OCI-LY7 (cell line): ENCODE measurements at regions not wholly inside any gene's neighbourhood (a gene's known extent, or its start where the extent isn't known, plus 50 kb on each side); places are given as distances from the start of the nearest gene placed in this dataset.

Experiments
- BruUV-seq: library from RNA; stranded (reverse); fragments of 400-500 nt; replicated peaks from 2 replicates; lab custom pipeline; 2021; lab: Mats Ljungman, UMichigan
- CTCF ChIA-PET: fragments of 300-600 bp; sonication (Branson Sonifier 250); formaldehyde crosslinking; loops from one replicate; lab custom pipeline; 2022; ENCODE audit warnings: antibody characterized with exemption; ENCODE audit not compliant: unreplicated experiment; lab: Charles Lee
- POLR2A ChIA-PET: fragments of 300-600 bp; sonication (Branson Sonifier 250); formaldehyde crosslinking; loops from one replicate; lab custom pipeline; 2022; ENCODE audit warnings: antibody characterized with exemption; lab: Charles Lee
- DNase-seq: peaks from one replicate; pipeline ENCODE4 v3.0.0-alpha.2; 2015; ENCODE audit warnings: low spot score
- H2AFZ ChIP-seq: fragments of 200-600 bp; sonication (generic), shearing (Covaris generic); 2 replicates; pipeline ENCODE4 v1.6.1; 2014; ENCODE audit warnings: mild to moderate bottlenecking, antibody characterized with exemption, low read length, moderate library complexity
- H3K27ac ChIP-seq: fragments of 200-600 bp; sonication (generic); 2 replicates; pipeline ENCODE4 v1.5.1; 2014; ENCODE audit warnings: mixed run types, low read depth, mild to moderate bottlenecking, moderate library complexity, low read length, inconsistent platforms; ENCODE audit not compliant: poor library complexity, severe bottlenecking
- H3K36me3 ChIP-seq: fragments of 200-600 bp; sonication (generic); 2 replicates; pipeline ENCODE4 v1.6.1; 2014; ENCODE audit warnings: mild to moderate bottlenecking, antibody characterized with exemption, low read length, moderate library complexity, mixed read lengths; ENCODE audit not compliant: insufficient read depth
- H3K4me1 ChIP-seq: fragments of 200-600 bp; sonication (generic); 2 replicates; pipeline ENCODE4 v1.5.1; 2014; ENCODE audit warnings: mild to moderate bottlenecking, low read length; ENCODE audit not compliant: insufficient read depth, poor library complexity, severe bottlenecking
- H3K4me2 ChIP-seq: fragments of 200-600 bp; sonication (generic); 2 replicates; pipeline ENCODE4 v1.6.1; 2014; ENCODE audit warnings: mild to moderate bottlenecking, low read length
- H3K4me3 ChIP-seq: fragments of 200-600 bp; sonication (generic); 2 replicates; pipeline ENCODE4 v1.5.1; 2014; ENCODE audit warnings: mild to moderate bottlenecking, low read depth, low read length; ENCODE audit not compliant: poor library complexity, severe bottlenecking
- H3K79me2 ChIP-seq: fragments of 200-600 bp; sonication (generic); 2 replicates; pipeline ENCODE4 v1.6.1; 2016; ENCODE audit warnings: low read depth, mild to moderate bottlenecking, low read length, moderate library complexity, mixed read lengths; ENCODE audit not compliant: insufficient read depth
- H3K9me2 ChIP-seq: fragments of 200-600 bp; sonication (generic); 2 replicates; pipeline ENCODE4 v1.6.1; 2016; ENCODE audit warnings: mild to moderate bottlenecking, low read length, mixed read lengths; ENCODE audit not compliant: insufficient read depth
- H3K9me3 ChIP-seq: fragments of 200-600 bp; sonication (generic); 2 replicates; pipeline ENCODE4 v1.6.1; 2014; ENCODE audit warnings: mild to moderate bottlenecking, mixed run types, low read length, mixed read lengths
- H4K20me1 ChIP-seq: fragments of 200-600 bp; sonication (generic); 2 replicates; pipeline ENCODE4 v1.6.1; 2014; ENCODE audit warnings: mild to moderate bottlenecking, antibody characterized with exemption, low read length, moderate library complexity, mixed read lengths; ENCODE audit not compliant: insufficient read depth
- EZH2phosphoT487 ChIP-seq: fragments of 200-600 bp; sonication (generic); IDR thresholded peaks from 2 replicates; pipeline ENCODE4 v1.6.1; 2018; ENCODE audit warnings: low read depth, borderline replicate concordance, mild to moderate bottlenecking, mixed run types, antibody characterized with exemption, low read length, moderate library complexity, mixed read lengths
- intact Hi-C: fragments of 100-400 bp; cut with micrococcal nuclease; formaldehyde crosslinking; loops from one replicate; pipeline ENCODE4 v1.10.0; 2022; ENCODE audit not compliant: unreplicated experiment
- TF ChIP-seq, protein P1 (sequence below): fragments of 200-600 bp; sonication (generic); conservative IDR thresholded peaks from 2 replicates; pipeline ENCODE4 v1.5.1; 2014; ENCODE audit warnings: mild to moderate bottlenecking, antibody characterized with exemption, low read length, moderate library complexity, mixed read lengths

DNA sequence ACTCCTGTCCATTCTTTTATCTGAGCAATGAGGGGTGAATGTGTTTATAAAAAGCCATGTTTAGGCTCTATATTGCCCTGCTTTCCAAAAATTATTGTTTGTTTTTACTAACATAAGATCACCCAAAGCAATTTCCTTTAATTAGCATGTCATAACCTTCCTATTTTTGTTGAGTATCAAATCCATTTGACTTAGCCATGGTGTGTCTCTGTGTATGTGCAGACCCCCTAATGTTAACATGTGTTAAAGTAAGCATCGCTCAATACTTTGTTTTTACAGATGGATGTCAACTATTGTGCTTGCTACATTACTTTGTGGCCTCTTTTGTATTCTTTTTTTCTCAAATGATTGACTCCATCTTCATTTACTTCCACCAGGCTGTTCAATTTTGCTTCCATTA is 585.4 kb downstream of the USP25 start:
- no peaks in the 10 kb centered on the region for H3K79me2 ChIP-seq
- H3K4me2 ChIP-seq, result no peak overlapping the region
- CTCF ChIA-PET, result no interaction called here
- H3K36me3 ChIP-seq, result no peaks in the 10 kb centered on the region
- no peaks in the 10 kb centered on the region for H3K9me2 ChIP-seq
- no TSS peak for BruUV-seq
- DNase-seq, result no peak
- TF ChIP-seq, protein P1, sequence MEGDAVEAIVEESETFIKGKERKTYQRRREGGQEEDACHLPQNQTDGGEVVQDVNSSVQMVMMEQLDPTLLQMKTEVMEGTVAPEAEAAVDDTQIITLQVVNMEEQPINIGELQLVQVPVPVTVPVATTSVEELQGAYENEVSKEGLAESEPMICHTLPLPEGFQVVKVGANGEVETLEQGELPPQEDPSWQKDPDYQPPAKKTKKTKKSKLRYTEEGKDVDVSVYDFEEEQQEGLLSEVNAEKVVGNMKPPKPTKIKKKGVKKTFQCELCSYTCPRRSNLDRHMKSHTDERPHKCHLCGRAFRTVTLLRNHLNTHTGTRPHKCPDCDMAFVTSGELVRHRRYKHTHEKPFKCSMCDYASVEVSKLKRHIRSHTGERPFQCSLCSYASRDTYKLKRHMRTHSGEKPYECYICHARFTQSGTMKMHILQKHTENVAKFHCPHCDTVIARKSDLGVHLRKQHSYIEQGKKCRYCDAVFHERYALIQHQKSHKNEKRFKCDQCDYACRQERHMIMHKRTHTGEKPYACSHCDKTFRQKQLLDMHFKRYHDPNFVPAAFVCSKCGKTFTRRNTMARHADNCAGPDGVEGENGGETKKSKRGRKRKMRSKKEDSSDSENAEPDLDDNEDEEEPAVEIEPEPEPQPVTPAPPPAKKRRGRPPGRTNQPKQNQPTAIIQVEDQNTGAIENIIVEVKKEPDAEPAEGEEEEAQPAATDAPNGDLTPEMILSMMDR, result no peak
- TF ChIP-seq EZH2phosphoT487, result no peak
- no peak overlapping the region for H2AFZ ChIP-seq
- POLR2A ChIA-PET, result no interaction called here
- H3K4me1 ChIP-seq, result no peaks in the 10 kb centered on the region
- H3K9me3 ChIP-seq, result no peaks in the 10 kb centered on the region
- H4K20me1 ChIP-seq, result no peaks in the 10 kb centered on the region
- no peak overlapping the region for H3K4me3 ChIP-seq
- no peak overlapping the region for H3K27ac ChIP-seq
- intact Hi-C loops, result no loop called here

DNA sequence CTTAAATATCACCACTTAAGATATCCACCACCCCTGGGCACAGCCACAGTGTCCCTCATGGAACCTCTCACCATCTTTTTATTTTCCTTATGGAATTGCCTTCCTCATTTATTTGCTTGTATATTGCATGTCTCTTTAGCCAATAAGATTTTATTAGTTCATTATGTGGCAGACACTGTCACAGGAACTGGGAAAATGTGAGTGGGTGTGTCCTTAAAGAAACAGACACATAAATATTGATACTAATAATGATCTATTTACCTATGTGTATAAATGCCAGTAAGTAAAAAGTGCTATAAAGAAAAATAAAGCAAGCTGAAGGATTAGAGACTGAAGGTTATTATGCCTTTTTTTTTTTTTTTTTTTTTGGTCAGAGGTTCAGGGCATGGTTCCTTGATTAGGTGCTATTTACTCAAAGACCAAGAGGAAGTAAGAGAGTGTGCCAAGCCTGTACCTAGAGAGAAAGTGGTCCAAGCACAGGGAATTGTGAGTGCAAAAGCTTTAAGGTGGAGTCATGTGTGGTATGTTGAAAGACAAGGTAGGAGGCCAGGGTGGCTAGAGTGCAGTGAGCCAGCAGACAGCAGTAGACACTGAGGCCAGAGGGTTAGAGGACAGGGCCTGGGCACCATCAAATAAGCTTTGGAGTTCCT is 589.0 kb downstream of the USP25 start:
- no peaks in the 10 kb centered on the region for H4K20me1 ChIP-seq
- H3K79me2 ChIP-seq, result no peaks in the 10 kb centered on the region
- TF ChIP-seq, protein P1, result no peak
- TF ChIP-seq EZH2phosphoT487, result no peak
- no peak overlapping the region for H2AFZ ChIP-seq
- H3K4me2 ChIP-seq, result no peak overlapping the region
- POLR2A ChIA-PET, result interaction anchor here (0.6 to 0.7 kb wide), 3 partner anchors 9 to 267 kb away, joined by 3 to 8 read pairs (median 7); no protein-coding TSS in a partner anchor
- H3K9me2 ChIP-seq, result no peaks in the 10 kb centered on the region
- H3K4me1 ChIP-seq, result no peaks in the 10 kb centered on the region
- no peaks in the 10 kb centered on the region for H3K36me3 ChIP-seq
- no peak for DNase-seq
- intact Hi-C loops, result no loop called here
- CTCF ChIA-PET, result no interaction called here
- no peaks in the 10 kb centered on the region for H3K9me3 ChIP-seq
- BruUV-seq, result no TSS peak
- H3K27ac ChIP-seq, result no peak overlapping the region
- H3K4me3 ChIP-seq, result no peak overlapping the region

DNA sequence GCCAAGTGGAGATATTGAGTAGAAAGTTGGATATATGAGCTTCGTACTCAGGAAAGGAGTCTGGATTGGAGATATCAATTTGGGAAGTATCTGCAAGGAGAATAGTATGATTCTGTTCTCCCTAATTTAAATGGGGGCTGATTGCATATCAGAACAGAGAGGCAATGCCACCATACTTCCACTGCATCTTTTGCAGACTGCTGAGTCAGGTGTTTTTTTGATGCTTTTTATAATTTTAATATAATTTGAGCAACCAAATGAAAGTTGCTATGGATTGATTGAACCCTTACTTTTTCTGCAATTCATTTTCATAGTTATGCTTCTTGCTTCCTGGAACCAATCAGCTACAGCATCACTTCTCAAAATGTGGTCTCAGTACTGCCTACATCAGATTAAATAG is 590.3 kb downstream of the USP25 start:
- H4K20me1 ChIP-seq, result no peaks in the 10 kb centered on the region
- no peaks in the 10 kb centered on the region for H3K9me2 ChIP-seq
- ChIA-PET POLR2A (no interaction called here), CTCF (no interaction called here)
- no peak for TF ChIP-seq EZH2phosphoT487
- DNase-seq, result no peak
- BruUV-seq, result no TSS peak
- no peak overlapping the region for H3K4me2 ChIP-seq
- H2AFZ ChIP-seq, result no peak overlapping the region
- no peaks in the 10 kb centered on the region for H3K36me3 ChIP-seq
- no peaks in the 10 kb centered on the region for H3K79me2 ChIP-seq
- H3K4me1 ChIP-seq, result no peaks in the 10 kb centered on the region
- H3K4me3 ChIP-seq, result no peak overlapping the region
- no peak overlapping the region for H3K27ac ChIP-seq
- intact Hi-C loops, result no loop called here
- H3K9me3 ChIP-seq, result no peaks in the 10 kb centered on the region
